ENCODE measurements at regions not wholly inside any gene's neighbourhood (a gene's known extent, or its start where the extent isn't known, plus 50 kb on each side); places are given as distances from the start of the nearest gene placed in this dataset.

DNA sequence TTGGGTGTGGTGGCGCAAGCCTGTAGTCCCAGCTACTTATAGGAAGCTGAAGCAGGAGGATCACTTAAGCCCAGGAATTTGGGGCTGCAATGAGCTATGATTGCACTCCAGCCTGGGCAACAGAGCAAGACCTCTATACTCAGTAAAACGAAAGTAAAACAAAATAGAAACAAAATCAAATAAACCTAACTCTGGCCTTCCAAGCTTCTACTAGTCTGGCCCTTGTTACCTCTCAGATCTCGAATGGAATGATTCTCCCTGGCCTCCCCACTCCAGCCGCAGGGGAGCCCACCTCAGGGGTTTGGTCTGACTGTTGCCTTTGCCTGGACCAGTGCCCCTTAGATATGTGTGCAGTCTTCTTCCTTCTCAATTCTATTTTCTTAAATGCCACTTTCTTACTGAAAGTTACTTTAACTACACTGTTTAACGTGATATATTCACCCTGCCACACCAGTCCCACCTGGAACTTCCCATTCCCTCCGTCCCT is 160.0 kb upstream of the GCFC2 start:
- no peak overlapping the region for H3K27ac ChIP-seq
- no peak overlapping the region for H3K4me3 ChIP-seq (ENCODE audit: low read depth, low read length)
- no peaks in the 10 kb centered on the region for H3K4me1 ChIP-seq
- no peaks in the 10 kb centered on the region for H3K27me3 ChIP-seq (ENCODE audit: control insufficient read depth, insufficient read depth, low read length)
- H3K9ac ChIP-seq, result no peak overlapping the region
- H3K36me3 ChIP-seq (ENCODE audit: control insufficient read depth, insufficient read depth, low read length), result no peaks in the 10 kb centered on the region
- no peaks in the 10 kb centered on the region for H3K9me3 ChIP-seq (ENCODE audit: control insufficient read depth, low read length)
- TF ChIP-seq, protein P1, sequence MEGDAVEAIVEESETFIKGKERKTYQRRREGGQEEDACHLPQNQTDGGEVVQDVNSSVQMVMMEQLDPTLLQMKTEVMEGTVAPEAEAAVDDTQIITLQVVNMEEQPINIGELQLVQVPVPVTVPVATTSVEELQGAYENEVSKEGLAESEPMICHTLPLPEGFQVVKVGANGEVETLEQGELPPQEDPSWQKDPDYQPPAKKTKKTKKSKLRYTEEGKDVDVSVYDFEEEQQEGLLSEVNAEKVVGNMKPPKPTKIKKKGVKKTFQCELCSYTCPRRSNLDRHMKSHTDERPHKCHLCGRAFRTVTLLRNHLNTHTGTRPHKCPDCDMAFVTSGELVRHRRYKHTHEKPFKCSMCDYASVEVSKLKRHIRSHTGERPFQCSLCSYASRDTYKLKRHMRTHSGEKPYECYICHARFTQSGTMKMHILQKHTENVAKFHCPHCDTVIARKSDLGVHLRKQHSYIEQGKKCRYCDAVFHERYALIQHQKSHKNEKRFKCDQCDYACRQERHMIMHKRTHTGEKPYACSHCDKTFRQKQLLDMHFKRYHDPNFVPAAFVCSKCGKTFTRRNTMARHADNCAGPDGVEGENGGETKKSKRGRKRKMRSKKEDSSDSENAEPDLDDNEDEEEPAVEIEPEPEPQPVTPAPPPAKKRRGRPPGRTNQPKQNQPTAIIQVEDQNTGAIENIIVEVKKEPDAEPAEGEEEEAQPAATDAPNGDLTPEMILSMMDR (IDR thresholded peaks at IDR 0.05), result no peak
- H3K4me2 ChIP-seq (ENCODE audit: low read length), result no peak overlapping the region
- H3K79me2 ChIP-seq, result no peaks in the 10 kb centered on the region
- H2AFZ ChIP-seq, result no peak overlapping the region

DNA sequence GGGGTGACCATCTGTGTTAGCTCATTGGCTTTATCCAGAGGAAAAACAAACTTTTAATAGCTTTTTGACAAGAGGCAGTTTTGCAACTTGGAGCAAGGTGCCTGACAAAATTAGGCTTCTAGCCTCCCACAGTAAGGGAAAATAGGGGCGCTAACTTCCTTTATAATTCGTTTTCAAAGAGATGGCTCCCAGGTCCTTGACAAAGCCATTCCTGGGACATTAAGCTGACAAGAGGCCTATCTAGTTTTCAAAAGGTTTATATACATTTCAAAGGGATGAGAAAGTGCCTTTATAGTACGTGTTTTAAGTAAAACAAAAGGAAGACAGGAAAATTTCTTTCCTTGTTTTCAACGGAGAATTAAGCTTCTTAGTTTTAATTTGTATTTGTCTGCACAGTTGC is 159.4 kb upstream of the GCFC2 start:
- H3K4me2 ChIP-seq (ENCODE audit: low read length), result no peak overlapping the region
- no peaks in the 10 kb centered on the region for H3K9me3 ChIP-seq (ENCODE audit: control insufficient read depth, low read length)

DNA sequence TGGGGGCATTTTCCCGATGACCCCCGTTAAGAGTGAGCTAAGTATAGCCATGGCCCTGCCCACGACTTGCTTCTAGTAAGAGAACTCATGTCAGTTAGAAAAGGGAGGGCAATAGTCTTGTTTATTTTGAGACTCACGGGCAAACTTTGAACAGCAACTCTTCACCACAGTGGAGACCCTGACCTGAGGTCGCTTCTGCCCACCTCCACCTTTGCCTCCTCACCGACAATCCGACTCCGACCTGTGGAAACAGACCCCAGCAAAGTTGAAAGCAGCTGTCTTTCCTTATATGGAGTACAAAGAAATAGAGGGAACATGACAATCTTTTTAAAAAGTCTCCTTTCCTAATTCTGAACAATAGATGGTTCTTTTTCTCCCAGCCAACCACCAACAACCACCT is 155.0 kb upstream of the GCFC2 start:
- TF ChIP-seq, protein P1 (IDR thresholded peaks at IDR 0.05), result no peak
- Histone ChIP-seq H3K9ac (no peak overlapping the region), H3K4me1 (no peaks in the 10 kb centered on the region), H3K36me3 (ENCODE audit: control insufficient read depth, insufficient read depth, low read length) (no peaks in the 10 kb centered on the region), H3K27ac (no peak overlapping the region), H3K4me3 (ENCODE audit: low read depth, low read length) (no peak overlapping the region), H2AFZ (no peak overlapping the region), H3K79me2 (no peaks in the 10 kb centered on the region), H3K27me3 (ENCODE audit: control insufficient read depth, insufficient read depth, low read length) (no peaks in the 10 kb centered on the region), H3K4me2 (ENCODE audit: low read length) (no peak overlapping the region), H3K9me3 (ENCODE audit: control insufficient read depth, low read length) (no peaks in the 10 kb centered on the region)

More for the DNA sequence above, 159.4 kb upstream of the GCFC2 start:
- H3K4me1 ChIP-seq, result no peaks in the 10 kb centered on the region
- no peak overlapping the region for H3K27ac ChIP-seq
- H3K79me2 ChIP-seq, result no peaks in the 10 kb centered on the region
- no peak overlapping the region for H2AFZ ChIP-seq
- TF ChIP-seq, protein P1 (IDR thresholded peaks at IDR 0.05), result no peak
- no peaks in the 10 kb centered on the region for H3K36me3 ChIP-seq (ENCODE audit: control insufficient read depth, insufficient read depth, low read length)
- H3K9ac ChIP-seq, result no peak overlapping the region
- no peak overlapping the region for H3K4me3 ChIP-seq (ENCODE audit: low read depth, low read length)
- H3K27me3 ChIP-seq (ENCODE audit: control insufficient read depth, insufficient read depth, low read length), result no peaks in the 10 kb centered on the region

DNA sequence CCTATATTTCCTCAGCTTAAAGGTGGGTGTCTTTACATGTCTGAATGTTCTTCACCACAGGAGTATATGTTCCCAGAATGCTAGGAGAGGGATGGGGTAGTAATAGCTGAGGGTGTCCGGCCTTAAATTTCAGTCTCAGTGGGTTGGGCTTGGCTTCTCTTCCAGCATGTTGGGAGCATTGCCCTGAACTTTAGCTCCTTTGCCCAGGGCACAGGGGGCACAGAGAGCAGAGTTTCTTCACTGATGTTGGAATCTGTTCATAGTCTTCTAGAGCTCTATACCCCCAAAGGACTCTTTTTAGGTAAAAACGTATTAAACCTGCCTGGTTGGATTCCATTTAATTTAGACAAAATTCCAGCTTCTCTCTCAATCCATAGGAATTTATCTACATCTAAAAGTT is 154.4 kb upstream of the GCFC2 start:
- H3K9me3 ChIP-seq (ENCODE audit: control insufficient read depth, low read length), result no peaks in the 10 kb centered on the region
- no peaks in the 10 kb centered on the region for H3K4me1 ChIP-seq
- H3K36me3 ChIP-seq (ENCODE audit: control insufficient read depth, insufficient read depth, low read length), result no peaks in the 10 kb centered on the region
- TF ChIP-seq, protein P1 (IDR thresholded peaks at IDR 0.05), result no peak
- no peak overlapping the region for H3K4me3 ChIP-seq (ENCODE audit: low read depth, low read length)
- H3K4me2 ChIP-seq (ENCODE audit: low read length), result no peak overlapping the region
- no peaks in the 10 kb centered on the region for H3K27me3 ChIP-seq (ENCODE audit: control insufficient read depth, insufficient read depth, low read length)
- H2AFZ ChIP-seq, result no peak overlapping the region
- H3K9ac ChIP-seq, result no peak overlapping the region
- H3K27ac ChIP-seq, result no peak overlapping the region
- H3K79me2 ChIP-seq, result no peaks in the 10 kb centered on the region

DNA sequence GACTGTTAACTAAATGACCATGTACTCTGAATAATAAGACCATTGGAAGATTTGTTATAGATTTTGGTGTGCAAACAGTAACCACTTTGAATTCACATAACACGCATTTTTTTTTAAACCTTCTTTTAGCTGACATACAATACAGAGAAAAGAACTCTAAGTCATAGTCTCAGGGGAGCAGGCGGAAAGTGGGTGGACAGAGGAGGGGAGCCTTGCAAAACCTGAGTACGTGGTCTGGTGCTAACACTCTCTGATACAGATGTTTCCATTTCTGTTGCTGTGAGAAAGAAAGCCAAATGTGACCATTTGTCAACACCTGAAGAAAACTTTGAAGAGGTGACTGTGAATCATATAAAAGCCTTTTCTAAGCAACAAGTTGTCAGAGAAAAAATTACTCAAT is 151.8 kb upstream of the GCFC2 start:
- Histone ChIP-seq H3K4me1 (no peaks in the 10 kb centered on the region), H3K4me3 (ENCODE audit: low read depth, low read length) (no peak overlapping the region), H3K4me2 (ENCODE audit: low read length) (no peak overlapping the region), H3K9me3 (ENCODE audit: control insufficient read depth, low read length) (no peaks in the 10 kb centered on the region), H3K36me3 (ENCODE audit: control insufficient read depth, insufficient read depth, low read length) (no peaks in the 10 kb centered on the region), H3K79me2 (no peaks in the 10 kb centered on the region), H3K27ac (no peak overlapping the region), H2AFZ (no peak overlapping the region), H3K9ac (no peak overlapping the region), H3K27me3 (ENCODE audit: control insufficient read depth, insufficient read depth, low read length) (no peaks in the 10 kb centered on the region)
- TF ChIP-seq, protein P1 (IDR thresholded peaks at IDR 0.05), result no peak
